NCI-H345 (cell line): ENCODE measurements at regions not wholly inside any gene's neighbourhood (a gene's known extent, or its start where the extent isn't known, plus 50 kb on each side); places are given as distances from the start of the nearest gene placed in this dataset.
"Not testable (repeated sequence)": the region's sequence is repeated elsewhere in the genome, so short reads cannot be mapped to it uniquely, and the experiment has no call there.

Experiments
- DNase-seq: peaks from one replicate; lab custom pipeline; 2025; lab: John Stamatoyannopoulos, UW

DNA sequence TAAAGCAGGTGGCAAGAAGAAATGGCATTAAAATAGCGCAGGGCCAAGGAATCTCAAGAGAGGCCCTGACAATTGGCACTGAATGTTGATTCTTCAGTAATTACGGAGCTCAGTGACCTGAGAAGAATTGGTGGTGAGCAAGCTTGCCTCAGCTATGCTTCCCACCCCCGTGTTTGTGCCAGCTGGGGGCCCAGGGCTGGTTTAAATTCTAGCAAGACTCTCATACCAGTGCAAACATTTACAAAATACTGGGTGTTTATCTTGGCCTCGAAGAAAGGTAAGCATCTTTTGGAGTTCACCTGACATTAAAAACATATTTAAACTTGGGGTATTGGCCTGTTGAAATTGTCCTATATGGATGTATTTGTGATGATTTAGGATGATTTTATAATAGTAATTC lies 296.7 kb upstream of the USP25 start:
- DNase-seq, result no peak

DNA sequence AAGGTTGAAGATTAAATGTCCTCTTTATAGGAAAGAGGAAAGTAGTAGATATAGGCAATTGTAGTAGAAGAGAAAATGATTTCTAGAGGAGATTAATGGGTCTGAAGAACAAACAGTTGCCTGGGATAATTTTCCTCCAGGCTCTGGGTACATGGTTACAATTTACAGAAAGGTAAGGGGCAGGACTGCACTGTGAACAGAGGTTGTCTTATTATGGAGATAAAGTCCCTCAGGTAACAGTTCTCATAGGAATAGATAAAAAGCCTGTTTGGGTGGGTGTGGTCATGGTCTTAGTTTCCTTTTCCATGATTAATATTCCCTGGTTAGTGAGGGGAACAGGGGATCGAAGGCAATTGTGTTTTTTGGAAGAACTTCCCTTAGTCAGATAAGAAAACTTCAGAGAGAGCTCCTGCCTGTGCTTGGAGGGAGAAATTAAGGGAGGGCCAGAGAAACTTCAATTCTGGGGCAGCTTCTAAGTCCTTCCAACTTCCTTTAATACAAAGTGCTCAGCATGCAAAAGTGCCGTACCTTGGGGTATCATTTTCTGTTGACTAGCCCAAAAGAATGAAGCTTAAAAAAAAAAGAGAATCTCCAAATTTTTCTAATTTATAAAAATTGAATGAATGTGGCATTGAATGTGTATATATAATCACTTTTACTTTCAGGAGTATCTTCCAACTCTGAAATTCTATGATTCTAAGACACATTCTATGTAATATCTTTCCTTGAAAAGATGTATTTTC lies 295.4 kb upstream of the USP25 start:
- no peak for DNase-seq

DNA sequence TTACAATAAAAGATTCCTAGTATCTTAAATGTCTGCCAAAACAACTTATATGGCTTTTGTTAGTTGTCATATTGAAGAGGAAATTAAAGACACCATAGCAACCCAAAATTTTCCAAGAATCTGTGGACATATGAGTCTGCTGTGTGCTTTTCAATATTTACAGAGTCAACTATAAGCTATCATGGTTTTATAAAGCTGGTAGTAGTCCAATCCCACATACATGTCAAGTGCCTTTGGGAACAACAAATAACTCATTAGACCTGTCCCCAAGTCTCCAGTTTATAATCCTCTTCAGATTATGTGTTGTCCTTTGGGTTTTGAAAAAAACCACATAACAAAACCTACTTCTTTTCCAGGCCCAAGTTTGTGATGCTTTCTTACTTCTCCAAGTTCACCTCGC lies 293.8 kb upstream of the USP25 start:
- no peak for DNase-seq

GRCh38 chr21:15437883-15438282 lies 291.9 kb upstream of the USP25 start:
- DNase-seq, result no peak

- DNase-seq, result no peak
Measured at GRCh38 chr21:15439726-15440125, 290.1 kb upstream of the USP25 start.

DNA sequence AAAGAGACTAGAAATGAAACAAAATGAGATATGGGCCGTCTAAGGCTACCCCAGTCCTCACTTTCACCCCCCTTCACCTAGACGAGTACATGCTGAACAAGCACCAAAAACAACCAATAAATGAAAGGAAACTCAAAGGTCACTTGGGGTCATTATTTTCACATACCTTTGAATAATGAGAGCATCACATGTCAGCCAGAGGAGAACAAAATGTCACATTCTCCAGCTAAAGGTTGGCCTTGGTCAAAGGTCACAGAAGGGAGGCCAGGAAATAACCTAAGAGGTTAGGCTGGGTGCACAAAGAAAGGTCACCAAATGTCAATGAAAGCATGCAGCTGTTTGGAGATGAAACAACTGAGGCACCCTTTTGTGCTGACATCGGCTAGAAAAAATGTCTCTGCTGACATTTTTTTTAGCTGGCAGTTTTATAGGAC lies 288.7 kb upstream of the USP25 start:
- no peak for DNase-seq

- no peak for DNase-seq
Measured at GRCh38 chr21:15441992-15442391, 287.8 kb upstream of the USP25 start.

- DNase-seq, result no peak
Measured at GRCh38 chr21:15442743-15443469, 286.9 kb upstream of the USP25 start.

- no peak for DNase-seq
Measured at GRCh38 chr21:15443740-15444117, 286.1 kb upstream of the USP25 start.

DNA sequence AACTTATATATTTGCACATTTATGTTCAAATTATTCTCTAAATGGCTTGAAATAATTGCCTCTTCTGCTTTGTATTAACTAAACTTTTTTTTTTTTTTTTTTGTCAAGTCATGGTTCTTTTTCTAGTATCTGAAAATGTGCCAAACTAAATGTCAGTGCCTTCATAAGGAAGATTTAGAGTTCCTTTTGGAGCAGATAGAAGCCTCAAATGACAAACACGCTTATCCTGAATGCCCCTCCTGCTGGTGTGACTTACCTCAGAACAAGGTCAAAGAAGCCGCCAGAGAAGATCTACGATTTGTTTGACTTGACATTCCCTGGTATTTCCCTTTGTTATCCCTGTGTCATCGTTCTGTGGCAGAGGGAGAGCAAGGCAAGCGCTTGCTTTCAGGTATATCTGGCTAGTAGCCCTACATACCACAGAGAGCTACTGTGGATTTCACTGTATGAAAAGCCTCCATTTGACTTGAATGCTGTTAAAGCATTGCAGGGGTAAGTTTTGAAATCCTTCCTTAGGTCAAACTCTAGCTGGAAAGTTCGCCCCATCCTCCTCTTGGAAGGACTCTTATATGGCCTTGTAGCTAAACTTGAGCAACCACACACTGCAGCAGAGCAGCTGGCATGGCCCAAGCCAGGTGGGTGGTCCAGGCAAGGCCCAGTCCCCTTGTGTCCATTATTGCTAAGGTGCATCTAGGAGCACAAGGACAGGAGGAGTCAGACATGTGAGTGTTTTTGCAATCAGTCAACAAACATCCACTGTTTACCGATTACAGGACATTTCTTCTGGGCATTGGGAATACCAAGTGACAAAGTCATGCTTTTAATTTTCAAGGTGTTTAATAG lies 285.4 kb upstream of the USP25 start:
- no peak for DNase-seq

DNA sequence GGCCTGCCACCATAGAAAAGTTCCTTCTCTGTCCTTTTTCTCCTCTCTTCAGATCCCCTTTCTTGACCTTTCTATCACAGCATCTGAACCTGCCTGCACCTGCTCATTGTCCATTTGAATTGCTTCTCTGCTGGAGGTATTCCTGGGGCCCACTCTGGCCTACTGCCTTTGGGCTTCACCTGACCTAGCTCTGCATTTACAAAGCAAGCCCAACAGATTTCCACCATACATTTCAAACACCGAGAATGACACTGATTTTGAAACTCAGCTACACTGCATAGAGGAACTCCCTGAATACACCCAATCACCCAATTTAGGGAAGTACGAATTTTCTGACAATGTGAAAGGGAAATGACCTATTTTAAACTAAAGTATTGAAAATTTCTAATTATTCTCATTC lies 284.5 kb upstream of the USP25 start:
- no peak for DNase-seq

DNA sequence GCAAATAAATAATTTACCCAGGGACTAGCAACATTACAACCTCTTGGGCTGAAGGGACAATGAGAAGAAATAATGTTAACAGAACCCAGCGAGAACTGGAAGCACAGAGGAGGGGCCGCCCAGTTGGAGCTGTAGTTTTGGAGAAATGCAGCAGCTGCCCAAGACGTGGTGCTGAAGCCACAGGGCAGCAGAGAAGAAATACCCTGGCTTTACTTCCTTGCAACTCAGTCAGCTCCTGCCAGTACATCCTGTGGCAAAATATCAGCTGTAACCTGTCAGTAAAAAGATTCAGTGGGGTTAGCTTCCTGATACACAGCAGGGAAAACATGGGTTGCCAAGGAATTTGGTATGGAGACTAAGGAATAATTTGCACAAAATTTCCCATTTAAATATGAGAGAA lies 283.6 kb upstream of the USP25 start:
- no peak for DNase-seq

- DNase-seq, result no peak
Measured at GRCh38 chr21:15449556-15449955, 280.2 kb upstream of the USP25 start.

GRCh38 chr21:15453261-15453660 lies 276.5 kb upstream of the USP25 start:
- DNase-seq, result no peak

DNA sequence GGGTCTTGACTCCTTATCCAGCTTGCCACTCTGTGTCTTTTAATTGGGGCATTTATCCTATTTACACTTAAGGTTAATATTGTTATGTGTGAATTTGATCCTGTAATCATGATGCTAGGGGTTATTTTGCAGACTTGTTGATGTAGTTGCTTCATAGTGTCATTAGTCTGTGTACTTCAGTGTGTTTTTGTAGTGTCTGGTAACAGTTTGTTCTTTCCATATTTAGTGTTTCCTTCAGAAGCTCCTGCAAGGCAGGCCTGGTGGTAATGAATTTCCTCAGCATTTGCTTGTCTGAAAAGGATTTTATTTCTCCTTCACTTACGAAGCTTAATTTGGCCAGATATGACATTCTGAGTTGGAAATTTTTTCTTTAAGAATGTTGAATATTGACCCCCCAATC lies 276.0 kb upstream of the USP25 start:
- DNase-seq, result not testable (repeated sequence)

DNA sequence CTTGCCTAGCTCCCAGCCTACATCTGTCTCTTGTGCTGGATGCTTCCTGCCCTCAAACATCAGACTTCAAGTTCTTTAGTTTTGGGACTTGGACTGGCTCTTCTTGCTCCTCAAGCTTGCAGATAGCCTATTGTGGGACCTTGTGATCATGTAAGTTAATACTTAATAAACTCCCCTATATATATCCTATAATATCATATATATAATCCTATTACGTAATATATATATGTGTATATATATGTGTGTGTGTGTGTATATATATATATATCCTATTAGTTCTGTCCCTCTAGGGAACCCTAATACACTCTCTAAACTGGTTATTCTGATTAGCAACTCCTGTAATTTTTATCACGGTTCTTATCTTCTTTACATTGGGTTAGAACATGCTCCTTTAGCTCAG lies 274.9 kb upstream of the USP25 start:
- DNase-seq, result not testable (repeated sequence)

DNA sequence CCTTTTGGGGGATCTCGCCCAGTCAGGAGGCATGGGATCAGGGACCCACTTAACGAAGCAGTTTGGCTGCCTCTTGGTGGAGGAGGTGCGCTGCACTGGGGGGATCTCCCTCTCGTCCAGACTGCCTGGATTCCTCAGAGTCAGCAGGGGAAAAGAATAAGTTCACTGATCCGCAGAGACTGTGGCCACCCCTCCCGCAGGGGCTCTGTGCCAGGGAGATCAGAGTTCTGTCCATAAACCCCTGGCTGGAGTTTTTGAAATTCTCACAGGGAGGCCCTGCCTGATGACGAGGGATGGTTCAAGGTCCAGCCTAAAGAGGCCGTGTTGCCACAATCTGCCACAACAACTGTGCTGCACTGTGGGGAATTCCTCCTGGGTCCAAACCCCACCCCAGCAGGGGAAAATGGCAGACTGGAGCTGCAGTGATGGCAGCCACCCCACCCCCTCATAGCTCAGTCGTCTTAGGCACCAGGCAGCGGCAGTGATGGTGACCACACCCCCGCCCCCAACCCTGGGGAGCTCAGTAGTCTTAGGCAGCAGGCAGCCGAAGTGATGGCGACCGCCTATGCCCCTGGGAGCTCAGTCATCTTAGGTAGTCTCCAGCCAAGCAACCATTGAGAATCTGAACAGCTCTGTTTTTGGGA lies 273.8 kb upstream of the USP25 start:
- DNase-seq, result no peak

DNA sequence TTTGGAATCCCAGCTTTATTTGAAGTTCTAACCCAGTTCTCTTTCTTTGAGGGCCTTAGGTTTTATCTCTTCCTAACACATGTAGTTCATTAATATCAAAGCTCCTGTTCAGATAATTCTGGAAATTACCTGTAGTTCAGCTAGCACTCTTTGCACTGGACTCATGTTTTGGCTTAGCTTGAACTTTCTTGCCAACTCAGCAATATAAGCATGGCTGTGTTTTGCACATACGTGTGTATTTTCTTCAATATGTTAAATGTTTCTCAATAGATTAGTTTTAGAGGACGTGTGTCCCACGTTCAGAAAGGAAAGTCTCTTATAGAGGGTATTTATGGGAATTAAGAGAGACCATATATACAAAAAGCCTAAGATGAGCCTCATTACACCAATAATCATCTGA lies 271.8 kb upstream of the USP25 start:
- DNase-seq, result no peak

DNA sequence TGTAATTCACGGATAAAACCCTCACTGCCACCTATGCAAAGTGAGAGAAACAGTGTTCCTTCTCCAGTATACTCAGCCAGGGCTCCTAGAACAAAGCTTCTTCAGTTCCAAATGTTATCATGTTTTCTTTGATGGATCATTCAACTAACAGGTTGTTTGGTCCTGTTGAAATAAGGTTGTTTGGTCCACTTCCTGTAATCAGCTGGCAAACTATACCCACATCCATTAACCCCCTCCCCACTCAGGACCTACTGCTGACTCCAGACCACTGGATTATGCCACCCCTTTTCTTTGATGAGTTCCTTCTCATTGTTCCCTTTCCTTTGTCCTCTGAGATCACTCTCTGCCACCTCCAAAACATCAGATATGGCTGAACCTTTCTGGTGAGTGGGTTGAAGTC lies 267.7 kb upstream of the USP25 start:
- DNase-seq, result no peak

DNA sequence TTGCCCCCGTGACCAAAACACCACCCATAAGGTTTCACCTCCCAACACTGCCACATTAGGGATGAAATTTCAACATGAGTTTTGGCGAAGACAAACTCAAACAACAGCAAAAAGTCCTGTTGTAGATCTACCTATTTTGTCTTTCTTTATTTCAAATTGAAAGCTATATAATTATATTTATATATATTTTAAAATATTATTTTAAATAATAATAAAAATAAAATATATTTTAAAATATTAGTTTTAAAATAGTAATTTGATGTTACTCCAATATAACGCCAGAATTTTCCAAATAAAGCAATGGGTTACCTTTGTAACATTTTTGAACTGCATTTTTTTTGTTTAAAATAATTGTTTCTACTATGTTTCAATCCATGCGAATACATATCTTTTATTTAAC lies 263.5 kb upstream of the USP25 start:
- no peak for DNase-seq

DNA sequence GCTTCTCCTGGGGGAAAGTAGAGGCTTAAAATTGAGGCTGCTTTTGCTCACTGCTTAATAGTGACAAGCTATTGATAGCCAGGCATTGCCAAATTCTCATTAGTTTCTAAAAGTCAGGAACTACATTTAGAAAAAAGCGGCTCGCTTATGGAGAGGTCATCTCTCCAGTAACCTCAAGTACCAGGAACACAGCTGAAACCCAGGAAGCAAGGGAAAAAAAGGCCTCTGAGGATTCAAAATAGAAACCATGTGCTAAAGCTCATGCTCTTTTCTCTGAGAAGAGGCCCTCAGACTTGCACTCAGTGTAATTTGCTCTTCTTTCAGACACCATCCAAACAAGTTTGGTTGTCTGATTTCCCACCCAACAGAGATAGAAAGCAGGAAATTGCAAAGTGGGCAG lies 261.4 kb upstream of the USP25 start:
- DNase-seq, result no peak
